ENCODE measurements at regions not wholly inside any gene's neighbourhood (a gene's known extent, or its start where the extent isn't known, plus 50 kb on each side); places are given as distances from the start of the nearest gene placed in this dataset.

GRCh38 chr9:104233366-104233765 is 139.3 kb downstream of the SMC2 start:
- ChIA-PET RAD21 (ENCODE audit: low non-redundant PET in 1 of 2, low total read pairs in 2 of 2, uncharacterized antibody in 2 of 2, unreplicated experiment in 2 of 2) (no interaction called here), CTCF (no interaction called here), POLR2A (no interaction called here)
- Histone ChIP-seq H3K9me3 (ENCODE audit: control insufficient read depth in 1 of 2, insufficient read depth in 1 of 2, low read depth in 1 of 2, low read length in 2 of 2) (no peaks in the 10 kb centered on the region), H3K27me3 (ENCODE audit: insufficient read depth, low read length) (no peaks in the 10 kb centered on the region), H3K36me3 (ENCODE audit: control insufficient read depth in 1 of 2, insufficient read depth in 2 of 2, low read length in 2 of 2) (no peaks in the 10 kb centered on the region), H3K4me1 (ENCODE audit: control insufficient read depth in 1 of 2, insufficient read depth in 2 of 2, low read length in 2 of 2) (no peaks in the 10 kb centered on the region), H3K27ac (ENCODE audit: low read depth, low read length) (no peak overlapping the region), H3K4me2 (ENCODE audit: low read length) (no peak overlapping the region), H4K20me1 (ENCODE audit: insufficient read depth) (no peaks in the 10 kb centered on the region), H3K9ac (ENCODE audit: low read length) (no peak overlapping the region), H3K4me3 (replicated peaks in 1 of 2; ENCODE audit: low read depth in 1 of 2, low read length in 2 of 2) (no peak overlapping the region), H2AFZ (ENCODE audit: low read depth, low read length, poor library complexity, severe bottlenecking) (no peak overlapping the region), H3K79me2 (ENCODE audit: insufficient read depth, low read length) (no peaks in the 10 kb centered on the region), H3K9me2 (ENCODE audit: insufficient read depth) (no peaks in the 10 kb centered on the region)
- BruUV-seq (replicated peaks) = no TSS peak
- no peak for DNase-seq (ENCODE audit: low read depth, low spot score)
- no peak for ATAC-seq
- no peak for TF ChIP-seq ATF3 (IDR thresholded peaks at IDR 0.05)
- TF ChIP-seq ZBTB33 (IDR thresholded peaks at IDR 0.05; ENCODE audit: extremely low read depth, insufficient replicate concordance, low read length) = no peak
- no peak for TF ChIP-seq RAD21 (IDR thresholded peaks at IDR 0.05; ENCODE audit: low read depth)
- TF ChIP-seq ZNF274 (IDR thresholded peaks at IDR 0.05; ENCODE audit: low read depth, low read length) = no peak
- no peak for TF ChIP-seq SIN3A (IDR thresholded peaks at IDR 0.05; ENCODE audit: low read depth)
- TF ChIP-seq JUND (IDR thresholded peaks at IDR 0.05) = no peak
- no peak for TF ChIP-seq ZFX (IDR thresholded peaks at IDR 0.05)
- no peak for TF ChIP-seq EZH2phosphoT487 (IDR thresholded peaks at IDR 0.05; ENCODE audit: borderline replicate concordance)
- no peak for TF ChIP-seq FOSL1 (IDR thresholded peaks at IDR 0.05; ENCODE audit: low read depth)
- no peak for TF ChIP-seq POLR2AphosphoS5 (IDR thresholded peaks at IDR 0.05; ENCODE audit: low read depth, low read length)
- no peak for TF ChIP-seq SP1 (IDR thresholded peaks at IDR 0.05; ENCODE audit: low read depth)
- no peak for TF ChIP-seq YY1 (IDR thresholded peaks at IDR 0.05; ENCODE audit: extremely low read depth, insufficient replicate concordance, low read depth, low read length)
- TF ChIP-seq SRF (IDR thresholded peaks at IDR 0.05; ENCODE audit: low read depth) = no peak
- TF ChIP-seq MAX (IDR thresholded peaks at IDR 0.05) = no peak
- no peak for TF ChIP-seq EZH2 (IDR thresholded peaks at IDR 0.05)
- TF ChIP-seq ELF1 (IDR thresholded peaks at IDR 0.05; ENCODE audit: borderline replicate concordance, low read depth) = no peak
- TF ChIP-seq CTCF (IDR thresholded peaks at IDR 0.05 in 2 of 3, conservative IDR thresholded peaks at IDR 0.05 in 1 of 3; ENCODE audit: borderline replicate concordance in 1 of 3, insufficient read depth in 1 of 3, low read depth in 2 of 3, low read length in 2 of 3) = no peak
- no peak for TF ChIP-seq CEBPB (IDR thresholded peaks at IDR 0.05; ENCODE audit: low read depth)
- no peak for TF ChIP-seq REST (IDR thresholded peaks at IDR 0.05; ENCODE audit: low read depth)
- intact Hi-C loops (cut with micrococcal nuclease) = no loop called here

Data from HCT116 (cell line).